ENCODE measurements at regions not wholly inside any gene's neighbourhood (a gene's known extent, or its start where the extent isn't known, plus 50 kb on each side); places are given as distances from the start of the nearest gene placed in this dataset.

- Histone ChIP-seq H3K9me3 (ENCODE audit: control insufficient read depth, insufficient read depth, low read depth, low read length) (no peaks in the 10 kb centered on the region), H3K4me3 (ENCODE audit: low read depth, low read length) (no peak overlapping the region), H3K27ac (ENCODE audit: extremely low read depth, low read depth, low read length) (no peak overlapping the region), H3K36me3 (ENCODE audit: control insufficient read depth in 2 of 2, insufficient read depth in 1 of 2, low read length in 2 of 2) (no peaks in the 10 kb centered on the region), H3K4me1 (ENCODE audit: control insufficient read depth, insufficient read depth, low read length) (no peaks in the 10 kb centered on the region)
- ChIA-PET POLR2A (no interaction called here), CTCF (no interaction called here)
- no peak for TF ChIP-seq ZBTB6 (tag by site-specific recombination; IDR thresholded peaks at IDR 0.05)
- no peak for TF ChIP-seq ZNF223 (tag by site-specific recombination; IDR thresholded peaks at IDR 0.05)
These were observed 142.6 kb downstream of the INHBB start for GRCh38 chr2:120488531-120488930.

- ChIA-PET CTCF (no interaction called here), POLR2A (no interaction called here)
- Histone ChIP-seq H3K36me3 (ENCODE audit: control insufficient read depth in 2 of 2, insufficient read depth in 1 of 2, low read length in 2 of 2) (no peaks in the 10 kb centered on the region), H3K4me3 (ENCODE audit: low read depth, low read length) (no peak overlapping the region), H3K4me1 (ENCODE audit: control insufficient read depth, insufficient read depth, low read length) (no peaks in the 10 kb centered on the region), H3K9me3 (ENCODE audit: control insufficient read depth, insufficient read depth, low read depth, low read length) (no peaks in the 10 kb centered on the region), H3K27ac (ENCODE audit: extremely low read depth, low read depth, low read length) (no peak overlapping the region)
- TF ChIP-seq MEIS1 (CRISPR knock-in tag; IDR thresholded peaks at IDR 0.05; ENCODE audit: borderline replicate concordance) = no peak
- TF ChIP-seq CTCF (tag by site-specific recombination; IDR thresholded peaks at IDR 0.05) = no peak
- TF ChIP-seq ZNF223 (tag by site-specific recombination; IDR thresholded peaks at IDR 0.05) = no peak
- no peak for TF ChIP-seq KLF9 (tag by site-specific recombination; IDR thresholded peaks at IDR 0.05; ENCODE audit: low read depth)
- no peak for TF ChIP-seq ZNF621 (tag by site-specific recombination; IDR thresholded peaks at IDR 0.05)
- no peak for TF ChIP-seq REPIN1 (tag by site-specific recombination; IDR thresholded peaks at IDR 0.05; ENCODE audit: low read depth)
- TF ChIP-seq KLF1 (tag by site-specific recombination; IDR thresholded peaks at IDR 0.05) = no peak
- no peak for TF ChIP-seq ZSCAN16 (tag by site-specific recombination; IDR thresholded peaks at IDR 0.05)
- no peak for TF ChIP-seq ZNF121 (tag by site-specific recombination; IDR thresholded peaks at IDR 0.05)
- TF ChIP-seq ZNF555 (tag by site-specific recombination; conservative IDR thresholded peaks at IDR 0.05) = no peak
- TF ChIP-seq ZBTB44 (tag by site-specific recombination; IDR thresholded peaks at IDR 0.05) = no peak
- no peak for TF ChIP-seq HIC1 (tag by site-specific recombination; IDR thresholded peaks at IDR 0.05)
These were observed 143.1 kb downstream of the INHBB start for GRCh38 chr2:120489023-120489422.

- POLR2A ChIA-PET = no interaction called here
- no peak overlapping the region for H3K27ac ChIP-seq (ENCODE audit: extremely low read depth, low read depth, low read length)
- no peak overlapping the region for H3K4me3 ChIP-seq (ENCODE audit: low read depth, low read length)
- no peaks in the 10 kb centered on the region for H3K9me3 ChIP-seq (ENCODE audit: control insufficient read depth, insufficient read depth, low read depth, low read length)
- no peaks in the 10 kb centered on the region for H3K36me3 ChIP-seq (ENCODE audit: control insufficient read depth in 2 of 2, insufficient read depth in 1 of 2, low read length in 2 of 2)
- H3K4me1 ChIP-seq (ENCODE audit: control insufficient read depth, insufficient read depth, low read length) = no peaks in the 10 kb centered on the region
- CTCF ChIA-PET = interaction anchor here (0.8 kb wide), 1 partner anchor 63 kb away, joined by 3 read pairs; no protein-coding TSS in a partner anchor
- no peak for TF ChIP-seq INSM2 (tag by site-specific recombination; IDR thresholded peaks at IDR 0.05)
These were observed 144.3 kb downstream of the INHBB start for GRCh38 chr2:120490091-120490798.
